ENCODE measurements at regions not wholly inside any gene's neighbourhood (a gene's known extent, or its start where the extent isn't known, plus 50 kb on each side); places are given as distances from the start of the nearest gene placed in this dataset.

DNA sequence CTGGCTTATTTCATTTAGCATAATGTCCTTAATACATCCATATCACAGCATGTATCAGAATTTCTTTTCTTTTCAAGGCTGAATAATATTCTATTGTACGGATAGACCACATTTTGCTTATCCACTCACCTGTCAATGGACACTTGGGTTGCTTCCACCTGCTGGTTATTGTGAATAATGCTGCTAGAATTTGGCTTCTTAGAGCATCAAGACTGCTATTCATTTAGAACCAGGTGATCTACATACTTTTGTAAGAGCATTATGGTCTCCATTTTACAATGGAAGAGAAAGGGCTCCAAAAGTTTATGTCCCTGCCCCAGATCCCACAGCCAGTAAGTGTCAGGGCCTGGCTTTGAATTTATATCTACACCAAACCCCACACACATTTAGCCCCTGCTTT is 100.7 kb upstream of the CD82 start:
- BruUV-seq (replicated peaks): no TSS peak
- Histone ChIP-seq H2AFZ (no peak overlapping the region), H3K36me3 (ENCODE audit: low read depth) (no peaks in the 10 kb centered on the region), H4K20me1 (ENCODE audit: insufficient read depth) (no peaks in the 10 kb centered on the region), H3K4me3 (no peak overlapping the region), H3K9me2 (ENCODE audit: insufficient read depth) (no peaks in the 10 kb centered on the region), H3K79me2 (ENCODE audit: low read depth) (no peaks in the 10 kb centered on the region), H3K4me2 (no peak overlapping the region), H3K4me1 (replicated peaks; ENCODE audit: insufficient read depth) (no peaks in the 10 kb centered on the region), H3K9me3 (ENCODE audit: insufficient read depth, low read depth) (peaks cover 8% of the 10 kb centered on the region), H3K27ac (no peak overlapping the region), H3F3A (ENCODE audit: insufficient read depth, low read depth) (no peaks in the 10 kb centered on the region), H3K27me3 (ENCODE audit: insufficient read depth, low read depth) (peaks cover 34% of the 10 kb centered on the region)
- no peak for DNase-seq
- TF ChIP-seq, protein P1, sequence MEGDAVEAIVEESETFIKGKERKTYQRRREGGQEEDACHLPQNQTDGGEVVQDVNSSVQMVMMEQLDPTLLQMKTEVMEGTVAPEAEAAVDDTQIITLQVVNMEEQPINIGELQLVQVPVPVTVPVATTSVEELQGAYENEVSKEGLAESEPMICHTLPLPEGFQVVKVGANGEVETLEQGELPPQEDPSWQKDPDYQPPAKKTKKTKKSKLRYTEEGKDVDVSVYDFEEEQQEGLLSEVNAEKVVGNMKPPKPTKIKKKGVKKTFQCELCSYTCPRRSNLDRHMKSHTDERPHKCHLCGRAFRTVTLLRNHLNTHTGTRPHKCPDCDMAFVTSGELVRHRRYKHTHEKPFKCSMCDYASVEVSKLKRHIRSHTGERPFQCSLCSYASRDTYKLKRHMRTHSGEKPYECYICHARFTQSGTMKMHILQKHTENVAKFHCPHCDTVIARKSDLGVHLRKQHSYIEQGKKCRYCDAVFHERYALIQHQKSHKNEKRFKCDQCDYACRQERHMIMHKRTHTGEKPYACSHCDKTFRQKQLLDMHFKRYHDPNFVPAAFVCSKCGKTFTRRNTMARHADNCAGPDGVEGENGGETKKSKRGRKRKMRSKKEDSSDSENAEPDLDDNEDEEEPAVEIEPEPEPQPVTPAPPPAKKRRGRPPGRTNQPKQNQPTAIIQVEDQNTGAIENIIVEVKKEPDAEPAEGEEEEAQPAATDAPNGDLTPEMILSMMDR (conservative IDR thresholded peaks at IDR 0.05): peak; percentile 46
- no peak for TF ChIP-seq EZH2 (IDR thresholded peaks at IDR 0.05; ENCODE audit: low read depth)
- intact Hi-C loops (cut with micrococcal nuclease; ENCODE audit: unreplicated experiment): loop anchor here (10.0 kb wide), 1 partner anchor 180 kb away; no protein-coding TSS in a partner anchor
- POLR2A ChIA-PET (ENCODE audit: unreplicated experiment): no interaction called here
- CTCF ChIA-PET: no interaction called here

DNA sequence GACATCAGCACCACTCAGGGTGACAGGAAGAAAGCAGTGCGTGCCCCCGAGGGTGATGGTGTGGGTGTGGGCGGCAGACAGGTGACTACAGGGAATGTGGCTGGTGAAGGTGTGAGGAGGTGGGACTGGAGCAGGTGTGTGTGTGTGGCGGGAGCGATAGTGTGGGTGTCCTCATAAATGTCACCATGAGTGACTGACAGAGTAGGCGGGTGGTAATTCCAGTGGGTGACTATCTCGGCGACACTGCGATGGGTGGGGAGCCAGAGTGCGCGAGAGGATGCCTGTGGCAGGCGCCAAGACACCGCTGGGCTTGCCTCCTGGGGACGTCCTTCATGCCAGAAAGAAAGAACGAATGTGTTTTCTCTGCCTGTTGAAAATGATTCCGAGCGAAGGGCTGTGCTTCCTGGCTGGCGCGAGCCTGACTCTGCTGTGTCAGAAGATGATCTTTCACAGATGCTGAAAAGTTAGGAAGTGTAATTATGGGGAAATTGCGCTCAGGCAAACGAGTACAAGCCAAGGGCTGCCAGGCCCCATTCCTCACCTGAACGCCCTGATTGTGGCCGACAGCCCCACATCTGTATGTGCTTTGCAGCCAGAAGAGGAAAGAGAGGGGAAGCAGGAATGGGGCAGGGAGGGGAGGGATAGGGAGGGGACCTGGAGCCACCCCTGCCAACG is 98.8 kb upstream of the CD82 start:
- H3K9me3 ChIP-seq (ENCODE audit: insufficient read depth, low read depth): peaks cover 8% of the 10 kb centered on the region
- no TSS peak for BruUV-seq (replicated peaks)
- H3K36me3 ChIP-seq (ENCODE audit: low read depth): no peaks in the 10 kb centered on the region
- POLR2A ChIA-PET (ENCODE audit: unreplicated experiment): no interaction called here
- no peak overlapping the region for H3K4me2 ChIP-seq
- no peak overlapping the region for H3K27ac ChIP-seq
- no peaks in the 10 kb centered on the region for H3K4me1 ChIP-seq (replicated peaks; ENCODE audit: insufficient read depth)
- no peak overlapping the region for H2AFZ ChIP-seq
- intact Hi-C loops (cut with micrococcal nuclease; ENCODE audit: unreplicated experiment): loop anchor here (10.0 kb wide), 1 partner anchor 182 kb away; no protein-coding TSS in a partner anchor
- no peaks in the 10 kb centered on the region for H4K20me1 ChIP-seq (ENCODE audit: insufficient read depth)
- no peak for DNase-seq
- H3K9me2 ChIP-seq (ENCODE audit: insufficient read depth): no peaks in the 10 kb centered on the region
- no peaks in the 10 kb centered on the region for H3K79me2 ChIP-seq (ENCODE audit: low read depth)
- no peaks in the 10 kb centered on the region for H3F3A ChIP-seq (ENCODE audit: insufficient read depth, low read depth)
- CTCF ChIA-PET: no interaction called here
- H3K27me3 ChIP-seq (ENCODE audit: insufficient read depth, low read depth): peaks cover 53% of the 10 kb centered on the region
- TF ChIP-seq EZH2 (IDR thresholded peaks at IDR 0.05; ENCODE audit: low read depth): no peak
- TF ChIP-seq, protein P1 (conservative IDR thresholded peaks at IDR 0.05): no peak
- H3K4me3 ChIP-seq: no peak overlapping the region

DNA sequence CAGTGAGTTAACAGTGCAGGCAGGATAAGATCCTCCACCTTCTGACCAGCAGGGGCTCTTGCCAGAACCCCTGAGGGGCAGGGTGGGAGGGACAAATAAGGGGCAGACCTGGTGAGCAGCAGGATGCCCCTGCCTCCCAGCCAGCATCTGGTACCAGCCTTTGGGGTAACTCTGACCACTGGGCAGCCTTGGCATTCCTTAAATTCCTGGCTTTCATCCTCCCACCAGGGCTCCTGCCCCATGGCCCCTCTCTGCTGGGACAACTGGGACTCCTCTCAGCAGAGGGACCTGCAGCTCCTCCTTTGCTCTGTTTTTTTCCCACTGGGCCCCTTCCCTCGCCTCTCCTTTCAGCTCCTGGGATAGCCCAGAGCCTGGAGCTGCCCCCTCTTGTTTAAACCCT is 98.0 kb upstream of the CD82 start:
- Histone ChIP-seq H4K20me1 (ENCODE audit: insufficient read depth) (no peaks in the 10 kb centered on the region), H3K79me2 (ENCODE audit: low read depth) (no peaks in the 10 kb centered on the region), H3K4me3 (no peak overlapping the region), H2AFZ (no peak overlapping the region), H3K27ac (no peak overlapping the region), H3F3A (ENCODE audit: insufficient read depth, low read depth) (no peaks in the 10 kb centered on the region), H3K9me3 (ENCODE audit: insufficient read depth, low read depth) (peaks cover 8% of the 10 kb centered on the region), H3K27me3 (ENCODE audit: insufficient read depth, low read depth) (peaks cover 58% of the 10 kb centered on the region), H3K36me3 (ENCODE audit: low read depth) (no peaks in the 10 kb centered on the region), H3K9me2 (ENCODE audit: insufficient read depth) (no peaks in the 10 kb centered on the region), H3K4me2 (no peak overlapping the region), H3K4me1 (replicated peaks; ENCODE audit: insufficient read depth) (no peaks in the 10 kb centered on the region)
- CTCF ChIA-PET: no interaction called here
- POLR2A ChIA-PET (ENCODE audit: unreplicated experiment): no interaction called here
- BruUV-seq (replicated peaks): no TSS peak
- DNase-seq: no peak
- intact Hi-C loops (cut with micrococcal nuclease; ENCODE audit: unreplicated experiment): loop anchor here (10.0 kb wide), 1 partner anchor 183 kb away; no protein-coding TSS in a partner anchor
- no peak for TF ChIP-seq EZH2 (IDR thresholded peaks at IDR 0.05; ENCODE audit: low read depth)
- TF ChIP-seq, protein P1 (conservative IDR thresholded peaks at IDR 0.05): no peak
